GM12878 (cell line): ENCODE measurements at regions not wholly inside any gene's neighbourhood (a gene's known extent, or its start where the extent isn't known, plus 50 kb on each side); places are given as distances from the start of the nearest gene placed in this dataset.

Experiments used
- ATAC-seq: fragments of 200-7000 bp; cut with Tn5 transposase; 3 replicates; pipeline ENCODE4 v1.9.1; 2020; ENCODE audit warnings: mild to moderate bottlenecking, moderate library complexity
- BruUV-seq: library from RNA; stranded (reverse); fragments of 400-500 nt; replicated peaks from 2 replicates; lab custom pipeline; 2021; lab: Mats Ljungman, UMichigan
- CTCF ChIA-PET: fragments of 300-600 bp; sonication (Branson Sonifier 250); formaldehyde crosslinking; extraction: SDS; loops from one replicate; lab custom pipeline; 2021; ENCODE audit warnings: inconsistent platforms; lab: Yijun Ruan, JAX
- POLR2A ChIA-PET: fragments of 350-600 bp; formaldehyde crosslinking; extraction: SDS; loops from one replicate; lab custom pipeline; 2021; ENCODE audit warnings: inconsistent platforms; lab: Charles Lee
- RAD21 ChIA-PET: fragments of 300-600 bp; sonication (Branson Sonifier 250); formaldehyde crosslinking; loops from one replicate; lab custom pipeline; 2023; ENCODE audit warnings: antibody characterized with exemption; ENCODE audit not compliant: unreplicated experiment; lab: Charles Lee
- SMC1A ChIA-PET: fragments of 300-600 bp; sonication (Branson Sonifier 250); formaldehyde crosslinking; loops from one replicate; lab custom pipeline; 2023; ENCODE audit not compliant: unreplicated experiment, uncharacterized antibody; lab: Charles Lee
- DNase-seq: peaks from one replicate; pipeline ENCODE4 v3.0.0-alpha.2; 2011; ENCODE audit warnings: low read depth, low spot score
- FAIRE-seq: peaks from 3 replicates; lab custom pipeline; 2011; peaks lifted over from hg19 to GRCh38; lab: Jason Lieb, UNC
- H2AFZ ChIP-seq: 2 replicates; pipeline ENCODE4 v1.6.0; 2011; ENCODE audit warnings: low read depth, low read length, control low read depth; ENCODE audit not compliant: control insufficient read depth
- H3K27ac ChIP-seq: 2 replicates; pipeline ENCODE4 v1.5.1; 2011; ENCODE audit warnings: control low read depth; ENCODE audit not compliant: control insufficient read depth, insufficient read depth
- H3K27me3 ChIP-seq, 2 experiments: replicated peaks in 1 of 2; 2 replicates each; pipeline versions ENCODE4 v1.6.0 to v1.6.1; 2011; ENCODE audit warnings: low read length in 1 of 2; ENCODE audit not compliant: control insufficient read depth in 2 of 2, insufficient read depth in 2 of 2
- H3K36me3 ChIP-seq, 2 experiments: 2 replicates each; pipeline ENCODE4 v1.5.1; 2011; ENCODE audit warnings: low read length in 1 of 2; ENCODE audit not compliant: control insufficient read depth in 2 of 2, insufficient read depth in 2 of 2
- H3K4me1 ChIP-seq: 2 replicates; pipeline ENCODE4 v1.6.1; 2011; ENCODE audit warnings: mild to moderate bottlenecking, low read length, moderate library complexity, mixed read lengths; ENCODE audit not compliant: control insufficient read depth, insufficient read depth
- H3K4me2 ChIP-seq: 2 replicates; pipeline ENCODE4 v1.6.0; 2011; ENCODE audit warnings: control low read depth; ENCODE audit not compliant: control insufficient read depth, insufficient read depth
- H3K4me3 ChIP-seq: fragments of 200-600 bp; sonication (generic); 2 replicates; pipeline ENCODE4 v1.5.1; 2016
- H3K79me2 ChIP-seq: 2 replicates; pipeline ENCODE4 v1.6.0; 2011; ENCODE audit warnings: low read length; ENCODE audit not compliant: control insufficient read depth, insufficient read depth
- H3K9ac ChIP-seq: 2 replicates; pipeline ENCODE4 v1.8.0; 2011; ENCODE audit warnings: low read length, control low read depth, mixed read lengths; ENCODE audit not compliant: control insufficient read depth, insufficient read depth
- H3K9me3 ChIP-seq: replicated peaks from 3 replicates; pipeline ENCODE4 v1.5.1; 2011; ENCODE audit warnings: mild to moderate bottlenecking, low read length; ENCODE audit not compliant: control insufficient read depth, insufficient read depth
- H4K20me1 ChIP-seq: 2 replicates; pipeline ENCODE4 v1.6.0; 2011; ENCODE audit not compliant: control insufficient read depth, insufficient read depth
- CBFB ChIP-seq: IDR thresholded peaks from 2 replicates; pipeline ENCODE4 v1.6.1; 2016; ENCODE audit warnings: antibody characterized with exemption, low read depth
- ETV6 ChIP-seq, 2 experiments: fragments of 450-650 bp in 1 of 2; IDR thresholded peaks in 1 of 2; conservative IDR thresholded peaks in 1 of 2; 2 replicates each; pipeline ENCODE4 v1.6.1; 2014; ENCODE audit warnings: antibody characterized with exemption in 1 of 2, borderline replicate concordance in 1 of 2, low read depth in 1 of 2, mild to moderate bottlenecking in 1 of 2, moderate library complexity in 1 of 2
- LARP7 ChIP-seq: fragments of 450-650 bp; IDR thresholded peaks from 2 replicates; pipeline ENCODE4 v1.6.1; 2017; ENCODE audit warnings: mild to moderate bottlenecking
- MEF2B ChIP-seq: fragments of 450-650 bp; IDR thresholded peaks from 2 replicates; pipeline ENCODE4 v1.6.1; 2018; ENCODE audit warnings: mild to moderate bottlenecking, moderate library complexity; ENCODE audit not compliant: partially characterized antibody, poor library complexity, severe bottlenecking
- NR2C2 ChIP-seq: IDR thresholded peaks from 2 replicates; pipeline ENCODE4 v1.6.1; 2011; ENCODE audit warnings: borderline replicate concordance, low read depth; ENCODE audit not compliant: control insufficient read depth, insufficient read length
- PBX3 ChIP-seq: IDR thresholded peaks from 2 replicates; pipeline ENCODE4 v1.6.1; 2011; ENCODE audit warnings: mild to moderate bottlenecking, low read depth, low read length, moderate library complexity; ENCODE audit not compliant: insufficient replicate concordance
- TCF3 ChIP-seq: IDR thresholded peaks from 2 replicates; pipeline ENCODE4 v1.6.1; 2012; ENCODE audit warnings: low read depth, mild to moderate bottlenecking, low read length, borderline replicate concordance; ENCODE audit not compliant: insufficient read depth
- TCF7 ChIP-seq: IDR thresholded peaks from 2 replicates; pipeline ENCODE4 v1.6.1; 2014; ENCODE audit warnings: antibody characterized with exemption, borderline replicate concordance
- USF2 ChIP-seq: IDR thresholded peaks from 2 replicates; pipeline ENCODE4 v1.6.1; 2011; ENCODE audit warnings: low read depth, low read length, improper control_type of control experiment, borderline replicate concordance
- YBX1 ChIP-seq: fragments of 450-650 bp; IDR thresholded peaks from 2 replicates; pipeline ENCODE4 v1.6.1; 2016; ENCODE audit warnings: antibody characterized with exemption
- YY1 ChIP-seq: IDR thresholded peaks from 2 replicates; pipeline ENCODE4 v1.6.1; 2011; ENCODE audit warnings: low read depth, mild to moderate bottlenecking, low read length
- ZBTB33 ChIP-seq: fragments of 450-650 bp; IDR thresholded peaks from 2 replicates; pipeline ENCODE4 v1.6.1; 2017; ENCODE audit warnings: mild to moderate bottlenecking
- ZNF687 ChIP-seq: fragments of 450-650 bp; IDR thresholded peaks from 2 replicates; pipeline ENCODE4 v1.6.1; 2017; ENCODE audit warnings: mild to moderate bottlenecking, moderate library complexity
- WGBS: methylation state at CpG from one replicate; pipeline ENCODE4 v1.1.6; 2016; ENCODE audit warnings: low lambda C conversion rate; ENCODE audit not compliant: insufficient replicate concordance, insufficient coverage; ENCODE audit errors: missing lambda C conversion rate; 5-methylcytosine and 5-hydroxymethylcytosine counted together
- in situ Hi-C: fragments of 300-500 bp; cut with MboI; formaldehyde crosslinking; loops from 9 replicates; pipeline ENCODE4 v1.14.3; 2018; ENCODE audit warnings: mixed read lengths
- intact Hi-C: fragments of 100-400 bp; cut with micrococcal nuclease; formaldehyde crosslinking; loops from one replicate; pipeline ENCODE4 v1.14.2; 2022; ENCODE audit not compliant: unreplicated experiment

GRCh38 chr2:773256-774160, 96.3 kb upstream of the TMEM18 start:
- Histone ChIP-seq H3K4me1 (no peaks in the 10 kb centered on the region), H3K36me3 (no peaks in the 10 kb centered on the region), H3K9ac (no peak overlapping the region), H3K27ac (no peak overlapping the region), H3K4me2 (no peak overlapping the region), H3K79me2 (no peaks in the 10 kb centered on the region), H3K27me3 (no peaks in the 10 kb centered on the region; a peak in 1 of 4 replicates), H3K9me3 (peaks cover 2% of the 10 kb centered on the region; the same call in 2 of the 3 replicates), H2AFZ (no peak overlapping the region), H3K4me3 (no peak overlapping the region), H4K20me1 (no peaks in the 10 kb centered on the region)
- ChIA-PET POLR2A (no interaction called here), CTCF (no interaction called here), RAD21 (no interaction called here), SMC1A (no interaction called here)
- FAIRE-seq: no peak
- no peak for DNase-seq
- 32% methylated on average over 10 of the region's 11 CpGs for WGBS
- in situ Hi-C loops: no loop called here
- intact Hi-C loops: no loop called here
- no peak for ATAC-seq
- BruUV-seq: no TSS peak
- TF ChIP-seq NR2C2: no peak
- no peak for TF ChIP-seq YBX1
- TF ChIP-seq ZNF687: no peak
- TF ChIP-seq LARP7: no peak
- no peak for TF ChIP-seq ZBTB33
- TF ChIP-seq TCF7: no peak
- no peak for TF ChIP-seq YY1
- no peak for TF ChIP-seq PBX3
- no peak for TF ChIP-seq TCF3
- TF ChIP-seq USF2: no peak
- no peak for TF ChIP-seq CBFB
- TF ChIP-seq MEF2B: no peak
- TF ChIP-seq ETV6 (conservative IDR thresholded peaks at IDR 0.05 in 1 of 2, IDR thresholded peaks at IDR 0.05 in 1 of 2; ENCODE audit: borderline replicate concordance in 1 of 2, low read depth in 1 of 2): no peak
